ENCODE measurements at regions not wholly inside any gene's neighbourhood (a gene's known extent, or its start where the extent isn't known, plus 50 kb on each side); places are given as distances from the start of the nearest gene placed in this dataset.

GRCh38 chr3:188940573-188940932 lies 231.2 kb upstream of the TPRG1 start:
- no peak for DNase-seq

- DNase-seq, result no peak
Measured at GRCh38 chr3:188941103-188941502, 230.7 kb upstream of the TPRG1 start.

- no peak for DNase-seq
Measured at GRCh38 chr3:188942191-188942590, 229.6 kb upstream of the TPRG1 start.

- DNase-seq, result no peak
Measured at GRCh38 chr3:188943591-188943990, 228.2 kb upstream of the TPRG1 start.

GRCh38 chr3:188944108-188944507 lies 227.7 kb upstream of the TPRG1 start:
- DNase-seq, result no peak

- no peak for DNase-seq
Measured at GRCh38 chr3:188946351-188947240, 225.2 kb upstream of the TPRG1 start.

GRCh38 chr3:188947401-188948280 lies 224.1 kb upstream of the TPRG1 start:
- peak; percentile 94 for DNase-seq

GRCh38 chr3:188948281-188948996 lies 223.3 kb upstream of the TPRG1 start:
- DNase-seq, result peak; percentile 93

- no peak for DNase-seq
Measured at GRCh38 chr3:188948997-188949389, 222.8 kb upstream of the TPRG1 start.

GRCh38 chr3:188949456-188949855 lies 222.3 kb upstream of the TPRG1 start:
- DNase-seq, result no peak

GRCh38 chr3:188949996-188950395 lies 221.8 kb upstream of the TPRG1 start:
- DNase-seq, result no peak

- peak; percentile 96 for DNase-seq
Measured at GRCh38 chr3:188950832-188951489, 220.8 kb upstream of the TPRG1 start.

- no peak for DNase-seq
Measured at GRCh38 chr3:188951734-188952133, 220.0 kb upstream of the TPRG1 start.

- peak; percentile 84 for DNase-seq
Measured at GRCh38 chr3:188954590-188955208, 217.1 kb upstream of the TPRG1 start.

GRCh38 chr3:188955919-188956318 lies 215.9 kb upstream of the TPRG1 start:
- no peak for DNase-seq

GRCh38 chr3:188956839-188957489 lies 214.8 kb upstream of the TPRG1 start:
- DNase-seq, result peak; percentile 64

- DNase-seq, result no peak
Measured at GRCh38 chr3:188959013-188959412, 212.8 kb upstream of the TPRG1 start.

- no peak for DNase-seq
Measured at GRCh38 chr3:188962253-188963247, 209.2 kb upstream of the TPRG1 start.

- no peak for DNase-seq
Measured at GRCh38 chr3:188964957-188965356, 206.8 kb upstream of the TPRG1 start.

- no peak for DNase-seq
Measured at GRCh38 chr3:188972310-188972709, 199.5 kb upstream of the TPRG1 start.
